Panc1 (cell line): ENCODE measurements at regions not wholly inside any gene's neighbourhood (a gene's known extent, or its start where the extent isn't known, plus 50 kb on each side); places are given as distances from the start of the nearest gene placed in this dataset.

Source experiments
- ATAC-seq: fragments of 200-7000 bp; cut with Tn5 transposase; 2 replicates; pipeline ENCODE4 v1.9.1; 2020; ENCODE audit warnings: mild to moderate bottlenecking, moderate library complexity
- BruUV-seq: library from RNA; stranded (reverse); fragments of 400-500 nt; replicated peaks from 2 replicates; lab custom pipeline; 2021; lab: Mats Ljungman, UMichigan
- CTCF ChIA-PET: fragments of 300-600 bp; sonication (Branson Sonifier 250); formaldehyde crosslinking; loops from one replicate; lab custom pipeline; 2022; ENCODE audit warnings: antibody characterized with exemption; lab: Charles Lee
- POLR2A ChIA-PET: fragments of 300-600 bp; sonication (Branson Sonifier 250); formaldehyde crosslinking; loops from one replicate; lab custom pipeline; 2022; ENCODE audit warnings: antibody characterized with exemption; lab: Charles Lee
- DNase-seq: peaks from one replicate; pipeline ENCODE4 v3.0.0-alpha.2; 2010; ENCODE audit warnings: low read depth, low spot score
- H3K27ac ChIP-seq: 2 replicates; pipeline ENCODE4 v1.5.1; 2011; ENCODE audit warnings: mild to moderate bottlenecking, low read length, inconsistent platforms
- H3K27me3 ChIP-seq: fragments of 200-500 bp; sonication (Bioruptor generic); 2 replicates; pipeline ENCODE4 v1.6.0; 2014; ENCODE audit warnings: low read length, inconsistent platforms; ENCODE audit not compliant: control insufficient read depth, insufficient read depth
- H3K36me3 ChIP-seq: fragments of 200-500 bp; sonication (Bioruptor generic); 2 replicates; pipeline ENCODE4 v1.5.1; 2014; ENCODE audit warnings: inconsistent platforms, mild to moderate bottlenecking, low read length, moderate library complexity; ENCODE audit not compliant: control insufficient read depth, insufficient read depth
- H3K4me1 ChIP-seq: 2 replicates; pipeline ENCODE4 v1.5.1; 2011; ENCODE audit warnings: inconsistent platforms, mild to moderate bottlenecking, low read length, moderate library complexity; ENCODE audit not compliant: control insufficient read depth, insufficient read depth
- H3K4me3 ChIP-seq, 2 experiments: 2 replicates each; pipeline ENCODE4 v1.5.1; 2011 to 2012; ENCODE audit warnings: low read depth in 2 of 2, low read length in 2 of 2, mild to moderate bottlenecking in 2 of 2, inconsistent platforms in 1 of 2, moderate library complexity in 1 of 2
- H3K9me3 ChIP-seq: fragments of 200-500 bp; sonication (Bioruptor generic); 2 replicates; pipeline ENCODE4 v1.5.1; 2014; ENCODE audit warnings: low read depth, mild to moderate bottlenecking, inconsistent platforms, low read length, moderate library complexity; ENCODE audit not compliant: control insufficient read depth, insufficient read depth
- POLR2AphosphoS5 ChIP-seq: IDR thresholded peaks from 2 replicates; pipeline ENCODE4 v1.6.1; 2012; ENCODE audit warnings: mild to moderate bottlenecking, low read depth, low read length, moderate library complexity
- SIN3A ChIP-seq: IDR thresholded peaks from 2 replicates; pipeline ENCODE4 v1.6.1; 2012; ENCODE audit warnings: low read depth, mild to moderate bottlenecking, low read length, moderate library complexity, borderline replicate concordance; ENCODE audit not compliant: insufficient read depth
- TCF7L2 ChIP-seq: IDR thresholded peaks from 2 replicates; pipeline ENCODE4 v1.6.1; 2011; ENCODE audit warnings: mild to moderate bottlenecking, low read depth, low read length, inconsistent platforms
- in situ Hi-C: cut with HindIII; loops from 2 replicates; pipeline ENCODE4 v1.10.0; 2016; ENCODE audit warnings: low sequenced_read_pairs, low pct_unique_long_range_greater_than_20kb
- intact Hi-C: fragments of 100-400 bp; cut with micrococcal nuclease; formaldehyde crosslinking; loops from one replicate; pipeline ENCODE4 v1.10.0; 2022; ENCODE audit not compliant: unreplicated experiment
- TF ChIP-seq, protein P1 (sequence below): fragments of 450-650 bp; IDR thresholded peaks from 2 replicates; pipeline ENCODE4 v1.5.1; 2017; ENCODE audit warnings: mild to moderate bottlenecking
- TF ChIP-seq, protein P2 (sequence below), 2 experiments: IDR thresholded peaks; 2 replicates each; pipeline ENCODE4 v1.6.1; 2011 to 2012; ENCODE audit warnings: low read depth in 2 of 2, control low read depth in 1 of 2, low read length in 1 of 2, mild to moderate bottlenecking in 1 of 2, moderate library complexity in 1 of 2; ENCODE audit not compliant: insufficient read depth in 1 of 2

DNA sequence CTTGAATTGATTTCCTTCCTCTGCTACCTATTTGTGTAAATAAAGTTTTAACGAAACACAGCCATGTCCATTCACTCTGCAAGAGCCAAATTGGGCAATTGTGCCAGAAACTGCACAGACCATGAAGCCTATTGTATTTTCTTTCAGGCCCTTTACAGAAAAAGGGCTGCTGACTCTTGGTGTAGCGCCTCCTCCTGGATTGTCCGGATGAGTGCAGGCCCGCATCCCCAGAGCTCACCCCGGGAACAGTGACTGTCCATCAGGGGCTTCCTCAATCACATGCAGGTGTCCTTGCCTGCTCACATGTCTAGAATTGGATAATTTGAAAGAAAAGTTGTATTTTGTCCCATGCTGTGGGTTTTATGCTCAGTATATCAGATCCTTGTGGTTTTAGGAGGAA is 1282.2 kb downstream of the AACS start:
- ChIA-PET CTCF (no interaction called here), POLR2A (no interaction called here)
- in situ Hi-C loops = no loop called here
- BruUV-seq = no TSS peak
- H3K9me3 ChIP-seq = no peaks in the 10 kb centered on the region
- no peaks in the 10 kb centered on the region for H3K27me3 ChIP-seq
- intact Hi-C loops = no loop called here
- H3K4me3 ChIP-seq = no peak overlapping the region
- no peaks in the 10 kb centered on the region for H3K36me3 ChIP-seq
- ATAC-seq = no peak
- no peak for DNase-seq
- TF ChIP-seq, protein P1, sequence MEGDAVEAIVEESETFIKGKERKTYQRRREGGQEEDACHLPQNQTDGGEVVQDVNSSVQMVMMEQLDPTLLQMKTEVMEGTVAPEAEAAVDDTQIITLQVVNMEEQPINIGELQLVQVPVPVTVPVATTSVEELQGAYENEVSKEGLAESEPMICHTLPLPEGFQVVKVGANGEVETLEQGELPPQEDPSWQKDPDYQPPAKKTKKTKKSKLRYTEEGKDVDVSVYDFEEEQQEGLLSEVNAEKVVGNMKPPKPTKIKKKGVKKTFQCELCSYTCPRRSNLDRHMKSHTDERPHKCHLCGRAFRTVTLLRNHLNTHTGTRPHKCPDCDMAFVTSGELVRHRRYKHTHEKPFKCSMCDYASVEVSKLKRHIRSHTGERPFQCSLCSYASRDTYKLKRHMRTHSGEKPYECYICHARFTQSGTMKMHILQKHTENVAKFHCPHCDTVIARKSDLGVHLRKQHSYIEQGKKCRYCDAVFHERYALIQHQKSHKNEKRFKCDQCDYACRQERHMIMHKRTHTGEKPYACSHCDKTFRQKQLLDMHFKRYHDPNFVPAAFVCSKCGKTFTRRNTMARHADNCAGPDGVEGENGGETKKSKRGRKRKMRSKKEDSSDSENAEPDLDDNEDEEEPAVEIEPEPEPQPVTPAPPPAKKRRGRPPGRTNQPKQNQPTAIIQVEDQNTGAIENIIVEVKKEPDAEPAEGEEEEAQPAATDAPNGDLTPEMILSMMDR = no peak
- TF ChIP-seq, protein P2, sequence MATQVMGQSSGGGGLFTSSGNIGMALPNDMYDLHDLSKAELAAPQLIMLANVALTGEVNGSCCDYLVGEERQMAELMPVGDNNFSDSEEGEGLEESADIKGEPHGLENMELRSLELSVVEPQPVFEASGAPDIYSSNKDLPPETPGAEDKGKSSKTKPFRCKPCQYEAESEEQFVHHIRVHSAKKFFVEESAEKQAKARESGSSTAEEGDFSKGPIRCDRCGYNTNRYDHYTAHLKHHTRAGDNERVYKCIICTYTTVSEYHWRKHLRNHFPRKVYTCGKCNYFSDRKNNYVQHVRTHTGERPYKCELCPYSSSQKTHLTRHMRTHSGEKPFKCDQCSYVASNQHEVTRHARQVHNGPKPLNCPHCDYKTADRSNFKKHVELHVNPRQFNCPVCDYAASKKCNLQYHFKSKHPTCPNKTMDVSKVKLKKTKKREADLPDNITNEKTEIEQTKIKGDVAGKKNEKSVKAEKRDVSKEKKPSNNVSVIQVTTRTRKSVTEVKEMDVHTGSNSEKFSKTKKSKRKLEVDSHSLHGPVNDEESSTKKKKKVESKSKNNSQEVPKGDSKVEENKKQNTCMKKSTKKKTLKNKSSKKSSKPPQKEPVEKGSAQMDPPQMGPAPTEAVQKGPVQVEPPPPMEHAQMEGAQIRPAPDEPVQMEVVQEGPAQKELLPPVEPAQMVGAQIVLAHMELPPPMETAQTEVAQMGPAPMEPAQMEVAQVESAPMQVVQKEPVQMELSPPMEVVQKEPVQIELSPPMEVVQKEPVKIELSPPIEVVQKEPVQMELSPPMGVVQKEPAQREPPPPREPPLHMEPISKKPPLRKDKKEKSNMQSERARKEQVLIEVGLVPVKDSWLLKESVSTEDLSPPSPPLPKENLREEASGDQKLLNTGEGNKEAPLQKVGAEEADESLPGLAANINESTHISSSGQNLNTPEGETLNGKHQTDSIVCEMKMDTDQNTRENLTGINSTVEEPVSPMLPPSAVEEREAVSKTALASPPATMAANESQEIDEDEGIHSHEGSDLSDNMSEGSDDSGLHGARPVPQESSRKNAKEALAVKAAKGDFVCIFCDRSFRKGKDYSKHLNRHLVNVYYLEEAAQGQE (IDR thresholded peaks at IDR 0.05; ENCODE audit: insufficient read depth in 1 of 2, low read depth in 2 of 2, low read length in 1 of 2) = no peak
- no peak for TF ChIP-seq SIN3A
- no peak for TF ChIP-seq POLR2AphosphoS5
- TF ChIP-seq TCF7L2 = no peak
- no peak overlapping the region for H3K27ac ChIP-seq
- no peaks in the 10 kb centered on the region for H3K4me1 ChIP-seq

DNA sequence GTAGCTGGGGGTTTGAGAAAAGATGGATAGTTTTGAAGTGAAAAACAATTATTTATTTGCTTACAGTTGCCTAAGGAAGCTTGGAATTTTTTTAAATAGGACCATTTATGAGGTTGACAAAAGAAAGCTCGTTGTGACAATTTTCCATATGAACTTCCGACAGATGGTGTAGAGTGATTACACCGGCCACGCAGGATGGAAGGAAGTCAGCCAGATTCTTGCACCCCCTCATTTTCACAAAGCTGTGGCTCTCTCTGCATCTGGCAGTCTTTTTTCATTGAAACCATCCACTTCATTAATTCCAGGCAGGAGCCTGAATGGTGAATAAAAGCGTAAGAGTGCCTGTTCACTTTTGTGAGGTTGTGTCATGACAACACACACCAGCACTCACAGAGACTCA is 1284.1 kb downstream of the AACS start:
- CTCF ChIA-PET = no interaction called here
- TF ChIP-seq, protein P2 (IDR thresholded peaks at IDR 0.05; ENCODE audit: insufficient read depth in 1 of 2, low read depth in 2 of 2, low read length in 1 of 2) = no peak
- TF ChIP-seq SIN3A (no peak), POLR2AphosphoS5 (no peak), TCF7L2 (no peak)
- TF ChIP-seq, protein P1 = no peak
- Histone ChIP-seq H3K4me3 (no peak overlapping the region), H3K36me3 (no peaks in the 10 kb centered on the region), H3K27me3 (no peaks in the 10 kb centered on the region), H3K4me1 (no peaks in the 10 kb centered on the region), H3K27ac (no peak overlapping the region), H3K9me3 (no peaks in the 10 kb centered on the region)
- no peak for ATAC-seq
- BruUV-seq = no TSS peak
- intact Hi-C loops (no loop called here), in situ Hi-C loops (no loop called here)
- POLR2A ChIA-PET = no interaction called here
- DNase-seq = no peak
